Epithelial cell of esophagus (primary cell): ENCODE measurements at regions not wholly inside any gene's neighbourhood (a gene's known extent, or its start where the extent isn't known, plus 50 kb on each side); places are given as distances from the start of the nearest gene placed in this dataset.

Experiments used
- DNase-seq: peaks from one replicate; pipeline ENCODE4 v3.0.0; 2010; ENCODE audit warnings: low read depth
- H3K4me3 ChIP-seq: 2 replicates; pipeline ENCODE4 v1.5.1; 2011; ENCODE audit warnings: mild to moderate bottlenecking, low read length, control low read depth
- TF ChIP-seq, protein P1 (sequence below): IDR thresholded peaks from 2 replicates; pipeline ENCODE4 v1.5.1; 2011; ENCODE audit warnings: low read depth, mild to moderate bottlenecking, low read length, control low read depth, inconsistent platforms; ENCODE audit not compliant: insufficient read depth; ENCODE audit errors: missing control alignments

DNA sequence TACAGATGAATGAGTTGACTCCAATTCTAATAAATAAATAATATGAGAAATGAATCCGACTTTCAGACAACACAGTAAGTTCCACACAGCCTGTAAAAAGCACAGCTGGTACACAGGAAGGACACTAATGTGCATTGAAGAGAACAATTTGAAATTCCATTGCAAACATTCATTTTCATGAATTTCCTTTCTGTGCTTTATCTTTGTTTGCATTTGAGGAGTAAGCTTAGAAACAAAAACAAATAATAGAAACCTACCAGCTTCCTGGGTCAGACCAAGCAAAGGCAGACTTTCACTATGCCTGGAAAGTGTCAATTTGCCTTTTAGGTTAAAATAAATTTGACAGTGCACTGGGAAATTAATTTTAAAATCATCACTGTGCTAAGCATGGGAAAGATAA is 143.8 kb upstream of the VLDLR start:
- H3K4me3 ChIP-seq = no peak overlapping the region
- TF ChIP-seq, protein P1, sequence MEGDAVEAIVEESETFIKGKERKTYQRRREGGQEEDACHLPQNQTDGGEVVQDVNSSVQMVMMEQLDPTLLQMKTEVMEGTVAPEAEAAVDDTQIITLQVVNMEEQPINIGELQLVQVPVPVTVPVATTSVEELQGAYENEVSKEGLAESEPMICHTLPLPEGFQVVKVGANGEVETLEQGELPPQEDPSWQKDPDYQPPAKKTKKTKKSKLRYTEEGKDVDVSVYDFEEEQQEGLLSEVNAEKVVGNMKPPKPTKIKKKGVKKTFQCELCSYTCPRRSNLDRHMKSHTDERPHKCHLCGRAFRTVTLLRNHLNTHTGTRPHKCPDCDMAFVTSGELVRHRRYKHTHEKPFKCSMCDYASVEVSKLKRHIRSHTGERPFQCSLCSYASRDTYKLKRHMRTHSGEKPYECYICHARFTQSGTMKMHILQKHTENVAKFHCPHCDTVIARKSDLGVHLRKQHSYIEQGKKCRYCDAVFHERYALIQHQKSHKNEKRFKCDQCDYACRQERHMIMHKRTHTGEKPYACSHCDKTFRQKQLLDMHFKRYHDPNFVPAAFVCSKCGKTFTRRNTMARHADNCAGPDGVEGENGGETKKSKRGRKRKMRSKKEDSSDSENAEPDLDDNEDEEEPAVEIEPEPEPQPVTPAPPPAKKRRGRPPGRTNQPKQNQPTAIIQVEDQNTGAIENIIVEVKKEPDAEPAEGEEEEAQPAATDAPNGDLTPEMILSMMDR = no peak
- no peak for DNase-seq

DNA sequence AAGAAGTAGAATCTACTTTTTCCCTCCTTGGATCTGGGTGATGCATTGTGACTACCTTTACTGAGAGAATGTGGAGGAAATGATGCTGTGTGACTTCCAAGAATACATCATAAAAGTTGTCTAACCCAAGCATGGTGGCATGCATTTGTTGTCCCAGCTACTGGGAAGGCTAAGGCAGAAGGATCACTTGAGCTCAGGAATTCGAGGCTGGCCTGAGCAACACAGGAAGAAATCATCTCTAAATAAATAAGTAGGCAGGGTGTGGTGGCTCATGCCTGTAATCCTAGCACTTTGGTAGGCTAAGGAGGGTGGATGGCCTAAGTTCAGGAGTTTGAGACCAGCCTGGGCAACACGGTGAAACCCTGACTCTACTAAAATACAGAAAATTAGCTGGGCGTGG is 143.2 kb upstream of the VLDLR start:
- DNase-seq = no peak
- TF ChIP-seq, protein P1 = no peak
- H3K4me3 ChIP-seq = no peak overlapping the region

DNA sequence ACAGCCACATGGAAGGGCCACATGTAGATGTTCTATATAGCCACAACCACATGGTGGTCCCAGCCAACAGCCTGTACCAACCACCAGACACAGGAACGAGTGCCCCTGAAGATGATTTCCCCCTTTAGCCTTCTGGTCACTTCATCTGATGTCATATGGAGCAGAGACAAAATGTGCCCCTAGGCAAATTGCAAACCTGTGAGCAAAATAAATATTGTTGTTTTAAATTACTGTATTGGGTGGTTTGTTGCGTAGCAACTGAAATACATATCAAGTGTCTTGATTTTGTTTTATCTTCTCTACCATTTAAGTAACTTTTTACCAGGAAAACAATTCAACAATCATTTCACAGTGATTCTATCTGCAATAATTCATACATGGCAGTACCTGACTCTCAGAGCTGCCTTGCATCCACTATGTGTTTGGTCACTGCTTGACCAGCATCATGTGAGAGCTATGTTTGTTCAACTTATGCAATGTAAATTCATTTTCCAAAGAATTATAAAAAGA is 142.5 kb upstream of the VLDLR start:
- peak; percentile 22 for DNase-seq
- H3K4me3 ChIP-seq = no peak overlapping the region
- TF ChIP-seq, protein P1 = no peak

DNA sequence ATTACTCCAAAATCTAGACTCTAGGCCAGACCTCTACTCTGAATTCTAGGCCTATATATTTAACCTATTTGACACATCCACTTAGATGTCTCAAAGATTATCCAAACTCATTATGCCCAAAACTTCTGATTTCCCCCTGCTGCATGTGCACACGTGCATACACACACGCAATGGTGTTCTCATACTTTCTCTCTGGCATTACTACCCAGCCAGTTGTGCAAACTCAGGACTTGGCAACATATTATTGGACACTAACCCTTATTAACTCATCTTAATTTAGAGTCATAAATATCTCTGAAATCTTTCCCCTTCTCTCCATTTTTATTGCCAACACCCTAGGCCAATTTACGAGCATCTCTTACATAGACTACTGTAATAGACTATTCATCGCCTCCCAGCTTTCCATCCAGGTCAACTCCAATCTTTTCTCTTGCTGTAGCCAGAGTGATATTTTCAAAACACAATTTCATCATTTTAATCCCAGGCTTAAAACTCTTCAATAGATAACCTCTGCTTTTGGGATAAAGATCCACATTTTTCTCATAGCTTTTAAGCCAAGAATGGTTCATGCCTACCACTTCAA is 141.2 kb upstream of the VLDLR start:
- no peak for DNase-seq
- no peak overlapping the region for H3K4me3 ChIP-seq
- TF ChIP-seq, protein P1 = no peak

DNA sequence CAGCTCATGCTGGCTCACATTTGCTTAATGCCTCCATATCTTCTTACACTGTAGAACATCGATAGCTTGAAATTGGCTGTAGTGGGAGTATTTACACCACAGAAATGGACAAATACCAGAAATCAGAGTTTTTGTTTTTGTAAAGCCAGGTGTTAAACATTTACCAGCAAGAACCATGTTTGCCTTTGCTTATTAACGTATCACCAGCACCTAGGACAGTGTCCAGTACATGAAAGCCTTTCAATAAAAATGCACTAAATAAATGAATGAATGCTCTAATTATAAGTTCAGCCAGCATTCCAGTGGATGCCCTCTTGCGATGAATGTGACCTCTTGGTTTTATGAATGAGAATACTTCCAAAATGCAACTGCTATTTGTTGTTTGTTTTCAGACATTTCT is 140.4 kb upstream of the VLDLR start:
- DNase-seq = no peak
- no peak overlapping the region for H3K4me3 ChIP-seq
- TF ChIP-seq, protein P1 = no peak

DNA sequence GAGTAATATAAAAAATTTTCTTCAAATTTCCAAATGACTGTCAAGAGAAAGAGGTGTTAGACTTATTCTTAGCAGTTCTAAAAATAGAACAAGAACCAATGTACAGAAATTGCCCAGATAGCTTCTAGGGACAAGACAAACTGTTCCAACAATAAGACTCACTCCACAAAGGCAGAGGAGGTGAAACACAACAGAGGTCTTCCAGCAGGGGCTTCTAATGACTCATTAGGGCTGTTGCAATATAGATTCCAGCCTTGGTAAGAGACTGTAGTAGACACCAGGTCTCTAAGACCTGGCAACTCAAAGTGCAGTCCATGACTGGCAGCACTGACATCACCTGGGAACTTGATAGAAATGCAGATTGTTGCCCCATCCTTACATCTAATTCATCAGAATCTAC is 134.6 kb upstream of the VLDLR start:
- no peak overlapping the region for H3K4me3 ChIP-seq
- DNase-seq = no peak
- TF ChIP-seq, protein P1 = no peak

DNA sequence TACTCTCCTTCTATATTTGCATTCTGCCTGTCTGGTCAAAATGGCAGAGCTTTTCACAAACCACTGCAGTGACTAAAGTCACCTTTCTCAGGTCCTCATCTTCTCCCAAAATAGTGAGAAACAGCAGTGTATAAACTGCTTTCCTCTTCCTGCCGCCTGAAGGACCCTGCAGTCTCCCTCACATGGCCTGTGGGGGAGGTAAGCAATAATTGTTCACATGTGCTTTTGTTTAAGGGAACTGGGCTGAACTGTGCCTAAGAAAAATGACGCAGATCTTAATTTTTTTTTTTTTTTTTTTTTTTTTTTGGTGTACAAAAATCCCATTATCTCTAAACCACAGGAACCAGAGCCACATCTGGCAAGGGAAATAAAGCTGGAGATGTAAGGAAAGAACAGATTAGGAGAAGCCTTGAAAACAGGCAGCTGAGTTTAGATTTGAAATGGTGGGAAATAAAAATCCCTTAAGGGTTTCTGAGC is 131.7 kb upstream of the VLDLR start:
- DNase-seq = no peak
- no peak overlapping the region for H3K4me3 ChIP-seq
- TF ChIP-seq, protein P1 = no peak
